ENCODE measurements at regions not wholly inside any gene's neighbourhood (a gene's known extent, or its start where the extent isn't known, plus 50 kb on each side); places are given as distances from the start of the nearest gene placed in this dataset.

DNA sequence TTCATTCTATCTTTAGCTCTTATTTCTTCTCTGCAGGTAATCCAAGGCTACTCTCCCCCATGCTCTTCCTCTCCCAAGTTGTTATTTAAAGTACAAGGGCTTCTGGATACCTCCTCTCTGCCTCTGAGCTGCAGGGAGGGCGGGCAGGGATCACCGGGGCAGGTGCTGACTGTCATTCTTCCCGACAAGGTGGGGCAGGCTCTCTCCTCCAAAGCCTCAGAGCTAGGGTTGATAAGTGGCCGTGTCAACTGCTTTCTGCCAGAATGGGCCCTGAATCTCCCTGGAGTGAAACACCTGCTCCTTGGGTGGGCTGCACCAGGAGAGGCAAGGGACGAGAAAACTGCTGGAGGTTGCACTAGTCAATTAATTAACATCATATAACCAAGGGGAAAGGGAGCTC lies 250.3 kb downstream of the SLC4A3 start:
- Histone ChIP-seq H3K27ac (ENCODE audit: low read depth, low read length, poor library complexity, severe bottlenecking) (no peak overlapping the region), H3F3A (ENCODE audit: insufficient read depth, low read length) (no peaks in the 10 kb centered on the region), H3K27me3 (ENCODE audit: insufficient read depth, low read length) (no peaks in the 10 kb centered on the region), H3K79me2 (ENCODE audit: insufficient read depth, low read length) (no peaks in the 10 kb centered on the region), H3K9me3 (ENCODE audit: low read length) (no peaks in the 10 kb centered on the region), H3K9ac (ENCODE audit: low read length) (no peak overlapping the region), H3K4me1 (ENCODE audit: insufficient read depth, low read length, severe bottlenecking) (no peaks in the 10 kb centered on the region), H3K4me3 (ENCODE audit: low read depth, low read length, poor library complexity, severe bottlenecking) (no peak overlapping the region), H3K4me2 (ENCODE audit: low read length) (no peak overlapping the region), H3K36me3 (ENCODE audit: insufficient read depth, low read length) (no peaks in the 10 kb centered on the region), H3K9me2 (ENCODE audit: low read depth, low read length) (no peaks in the 10 kb centered on the region), H4K20me1 (ENCODE audit: insufficient read depth, low read length) (no peaks in the 10 kb centered on the region), H2AFZ (ENCODE audit: low read length) (no peak overlapping the region)
- no peak for TF ChIP-seq EZH2 (IDR thresholded peaks at IDR 0.05; ENCODE audit: borderline replicate concordance, low read length)
- TF ChIP-seq, protein P1, sequence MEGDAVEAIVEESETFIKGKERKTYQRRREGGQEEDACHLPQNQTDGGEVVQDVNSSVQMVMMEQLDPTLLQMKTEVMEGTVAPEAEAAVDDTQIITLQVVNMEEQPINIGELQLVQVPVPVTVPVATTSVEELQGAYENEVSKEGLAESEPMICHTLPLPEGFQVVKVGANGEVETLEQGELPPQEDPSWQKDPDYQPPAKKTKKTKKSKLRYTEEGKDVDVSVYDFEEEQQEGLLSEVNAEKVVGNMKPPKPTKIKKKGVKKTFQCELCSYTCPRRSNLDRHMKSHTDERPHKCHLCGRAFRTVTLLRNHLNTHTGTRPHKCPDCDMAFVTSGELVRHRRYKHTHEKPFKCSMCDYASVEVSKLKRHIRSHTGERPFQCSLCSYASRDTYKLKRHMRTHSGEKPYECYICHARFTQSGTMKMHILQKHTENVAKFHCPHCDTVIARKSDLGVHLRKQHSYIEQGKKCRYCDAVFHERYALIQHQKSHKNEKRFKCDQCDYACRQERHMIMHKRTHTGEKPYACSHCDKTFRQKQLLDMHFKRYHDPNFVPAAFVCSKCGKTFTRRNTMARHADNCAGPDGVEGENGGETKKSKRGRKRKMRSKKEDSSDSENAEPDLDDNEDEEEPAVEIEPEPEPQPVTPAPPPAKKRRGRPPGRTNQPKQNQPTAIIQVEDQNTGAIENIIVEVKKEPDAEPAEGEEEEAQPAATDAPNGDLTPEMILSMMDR (IDR thresholded peaks at IDR 0.05; ENCODE audit: low read length): no peak

DNA sequence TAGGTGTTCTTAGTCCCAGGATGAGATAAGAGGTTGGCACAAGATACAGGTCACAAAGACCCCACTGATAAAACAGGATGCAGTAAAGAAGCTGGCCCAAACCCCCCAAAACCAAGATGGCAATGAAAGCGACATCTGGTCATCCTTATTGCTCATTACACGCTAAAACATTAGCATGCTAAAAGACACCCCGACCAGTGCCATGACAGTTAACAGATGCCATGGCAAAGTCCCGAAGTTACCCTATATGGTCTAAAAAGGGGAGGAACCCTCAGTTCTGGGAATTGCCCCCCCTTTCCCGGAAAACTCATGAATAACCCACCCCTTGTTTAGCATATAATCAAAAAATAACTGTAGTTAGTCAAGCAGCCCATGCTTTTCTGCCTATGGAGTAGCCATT lies 251.1 kb downstream of the SLC4A3 start:
- H3K27ac ChIP-seq (ENCODE audit: low read depth, low read length, poor library complexity, severe bottlenecking): no peak overlapping the region
- no peaks in the 10 kb centered on the region for H3K9me2 ChIP-seq (ENCODE audit: low read depth, low read length)
- H3F3A ChIP-seq (ENCODE audit: insufficient read depth, low read length): no peaks in the 10 kb centered on the region
- no peaks in the 10 kb centered on the region for H3K79me2 ChIP-seq (ENCODE audit: insufficient read depth, low read length)
- no peaks in the 10 kb centered on the region for H3K36me3 ChIP-seq (ENCODE audit: insufficient read depth, low read length)
- no peak overlapping the region for H2AFZ ChIP-seq (ENCODE audit: low read length)
- no peaks in the 10 kb centered on the region for H3K9me3 ChIP-seq (ENCODE audit: low read length)
- TF ChIP-seq EZH2 (IDR thresholded peaks at IDR 0.05; ENCODE audit: borderline replicate concordance, low read length): no peak
- TF ChIP-seq, protein P1 (IDR thresholded peaks at IDR 0.05; ENCODE audit: low read length): no peak
- H3K4me3 ChIP-seq (ENCODE audit: low read depth, low read length, poor library complexity, severe bottlenecking): no peak overlapping the region
- H3K4me1 ChIP-seq (ENCODE audit: insufficient read depth, low read length, severe bottlenecking): no peaks in the 10 kb centered on the region
- H3K9ac ChIP-seq (ENCODE audit: low read length): no peak overlapping the region
- no peaks in the 10 kb centered on the region for H3K27me3 ChIP-seq (ENCODE audit: insufficient read depth, low read length)
- H3K4me2 ChIP-seq (ENCODE audit: low read length): no peak overlapping the region
- no peaks in the 10 kb centered on the region for H4K20me1 ChIP-seq (ENCODE audit: insufficient read depth, low read length)

DNA sequence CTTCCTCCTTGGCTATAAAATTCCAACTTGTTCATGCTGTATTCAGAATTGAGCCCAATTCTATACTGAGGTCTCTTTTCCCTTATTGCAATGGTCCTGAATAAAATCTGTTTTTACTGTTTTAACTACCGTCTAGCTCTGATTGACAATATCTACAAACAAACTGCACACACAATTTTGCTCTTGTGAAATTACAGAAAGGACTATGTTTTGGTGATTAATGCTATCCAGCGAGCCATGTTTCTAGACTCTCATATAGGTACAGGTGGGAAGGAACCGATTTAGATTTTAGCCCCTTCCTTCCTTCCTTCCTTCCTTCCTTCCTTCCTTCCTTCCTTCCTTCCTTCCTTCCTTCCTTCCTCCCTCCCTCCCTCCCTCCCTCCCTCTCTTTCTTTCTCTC lies 254.4 kb downstream of the SLC4A3 start:
- Histone ChIP-seq H3K36me3 (ENCODE audit: insufficient read depth, low read length) (no peaks in the 10 kb centered on the region), H3K9ac (ENCODE audit: low read length) (no peak overlapping the region), H3K4me3 (ENCODE audit: low read depth, low read length, poor library complexity, severe bottlenecking) (no peak overlapping the region), H3K27ac (ENCODE audit: low read depth, low read length, poor library complexity, severe bottlenecking) (no peak overlapping the region), H3K79me2 (ENCODE audit: insufficient read depth, low read length) (no peaks in the 10 kb centered on the region), H3K9me2 (ENCODE audit: low read depth, low read length) (no peaks in the 10 kb centered on the region), H3K4me2 (ENCODE audit: low read length) (no peak overlapping the region), H3K27me3 (ENCODE audit: insufficient read depth, low read length) (no peaks in the 10 kb centered on the region), H3F3A (ENCODE audit: insufficient read depth, low read length) (no peaks in the 10 kb centered on the region), H4K20me1 (ENCODE audit: insufficient read depth, low read length) (no peaks in the 10 kb centered on the region), H2AFZ (ENCODE audit: low read length) (no peak overlapping the region), H3K9me3 (ENCODE audit: low read length) (no peaks in the 10 kb centered on the region), H3K4me1 (ENCODE audit: insufficient read depth, low read length, severe bottlenecking) (no peaks in the 10 kb centered on the region)
- TF ChIP-seq EZH2 (IDR thresholded peaks at IDR 0.05; ENCODE audit: borderline replicate concordance, low read length): no peak
- TF ChIP-seq, protein P1 (IDR thresholded peaks at IDR 0.05; ENCODE audit: low read length): no peak

All from OCI-LY1 (cell line).